ENCODE measurements at regions not wholly inside any gene's neighbourhood (a gene's known extent, or its start where the extent isn't known, plus 50 kb on each side); places are given as distances from the start of the nearest gene placed in this dataset.
"Not testable (repeated sequence)": the region's sequence is repeated elsewhere in the genome, so short reads cannot be mapped to it uniquely, and the experiment has no call there.

GRCh38 chr7:17044396-17044795 is 162.6 kb upstream of the AGR3 start:
- DNase-seq (ENCODE audit: low read depth in 2 of 3, low spot score in 2 of 3), result no peak

- no peak for DNase-seq (ENCODE audit: low read depth in 2 of 3, low spot score in 2 of 3)
Measured at GRCh38 chr7:17044861-17045260, 163.1 kb upstream of the AGR3 start.

- DNase-seq (ENCODE audit: low read depth in 2 of 3, low spot score in 2 of 3), result no peak
Measured at GRCh38 chr7:17046259-17046658, 164.5 kb upstream of the AGR3 start.

GRCh38 chr7:17046666-17047065 is 164.9 kb upstream of the AGR3 start:
- DNase-seq (ENCODE audit: low read depth in 2 of 3, low spot score in 2 of 3), result no peak

GRCh38 chr7:17053164-17053563 is 171.4 kb upstream of the AGR3 start:
- DNase-seq (ENCODE audit: low read depth in 2 of 3, low spot score in 2 of 3), result not testable (repeated sequence)

GRCh38 chr7:17054206-17054605 is 172.4 kb upstream of the AGR3 start:
- DNase-seq (ENCODE audit: low read depth in 2 of 3, low spot score in 2 of 3), result no peak

- DNase-seq (ENCODE audit: low read depth in 2 of 3, low spot score in 2 of 3), result no peak
Measured at GRCh38 chr7:17054836-17055235, 173.1 kb upstream of the AGR3 start.

- no peak for DNase-seq (ENCODE audit: low read depth in 2 of 3, low spot score in 2 of 3)
Measured at GRCh38 chr7:17055596-17055995, 173.8 kb upstream of the AGR3 start.

GRCh38 chr7:17056491-17057142 is 174.8 kb upstream of the AGR3 start:
- DNase-seq (ENCODE audit: low read depth in 2 of 3, low spot score in 2 of 3), result no peak

- DNase-seq (ENCODE audit: low read depth in 2 of 3, low spot score in 2 of 3), result no peak
Measured at GRCh38 chr7:17057143-17057509, 175.3 kb upstream of the AGR3 start.

- no peak for DNase-seq (ENCODE audit: low read depth in 2 of 3, low spot score in 2 of 3)
Measured at GRCh38 chr7:17058568-17058967, 176.8 kb upstream of the AGR3 start.

- no peak for DNase-seq (ENCODE audit: low read depth in 2 of 3, low spot score in 2 of 3)
Measured at GRCh38 chr7:17060051-17060450, 178.3 kb upstream of the AGR3 start.

- no peak for DNase-seq (ENCODE audit: low read depth in 2 of 3, low spot score in 2 of 3)
Measured at GRCh38 chr7:17061443-17061842, 179.7 kb upstream of the AGR3 start.

- DNase-seq (ENCODE audit: low read depth in 2 of 3, low spot score in 2 of 3), result no peak
Measured at GRCh38 chr7:17062151-17063044, 180.6 kb upstream of the AGR3 start.

GRCh38 chr7:17063045-17063383 is 181.2 kb upstream of the AGR3 start:
- no peak for DNase-seq (ENCODE audit: low read depth in 2 of 3, low spot score in 2 of 3)

- no peak for DNase-seq (ENCODE audit: low read depth in 2 of 3, low spot score in 2 of 3)
Measured at GRCh38 chr7:17067691-17068090, 185.9 kb upstream of the AGR3 start.

- DNase-seq (ENCODE audit: low read depth in 2 of 3, low spot score in 2 of 3), result no peak
Measured at GRCh38 chr7:17069146-17069545, 187.4 kb upstream of the AGR3 start.

GRCh38 chr7:17070231-17070708 is 188.5 kb upstream of the AGR3 start:
- no peak for DNase-seq (ENCODE audit: low read depth in 2 of 3, low spot score in 2 of 3)

GRCh38 chr7:17071866-17072265 is 190.1 kb upstream of the AGR3 start:
- no peak for DNase-seq (ENCODE audit: low read depth in 2 of 3, low spot score in 2 of 3)

GRCh38 chr7:17075601-17076255 is 193.9 kb upstream of the AGR3 start:
- no peak for DNase-seq (ENCODE audit: low read depth in 2 of 3, low spot score in 2 of 3)

- DNase-seq (ENCODE audit: low read depth in 2 of 3, low spot score in 2 of 3), result no peak
Measured at GRCh38 chr7:17078298-17078697, 196.5 kb upstream of the AGR3 start.

Data from activated CD8-positive, alpha-beta memory T cell treated with anti-CD3 and anti-CD28 coated beads for 48 hours (primary cell).